AG09309 (cell line): ENCODE measurements at regions not wholly inside any gene's neighbourhood (a gene's known extent, or its start where the extent isn't known, plus 50 kb on each side); places are given as distances from the start of the nearest gene placed in this dataset.

Experiments used
- DNase-seq: peaks from one replicate; pipeline ENCODE4 v3.0.0-alpha.2; 2010; ENCODE audit warnings: low read depth
- H3K4me3 ChIP-seq: 2 replicates; pipeline ENCODE4 v1.5.1; 2011; ENCODE audit warnings: mild to moderate bottlenecking, low read depth, low read length, moderate library complexity; ENCODE audit not compliant: control insufficient read depth
- TF ChIP-seq, protein P1 (sequence below): IDR thresholded peaks from 2 replicates; pipeline ENCODE4 v1.5.1; 2011; ENCODE audit warnings: mild to moderate bottlenecking, low read depth, low read length, inconsistent platforms; ENCODE audit not compliant: insufficient read depth, control insufficient read depth; ENCODE audit errors: missing control alignments

- TF ChIP-seq, protein P1, sequence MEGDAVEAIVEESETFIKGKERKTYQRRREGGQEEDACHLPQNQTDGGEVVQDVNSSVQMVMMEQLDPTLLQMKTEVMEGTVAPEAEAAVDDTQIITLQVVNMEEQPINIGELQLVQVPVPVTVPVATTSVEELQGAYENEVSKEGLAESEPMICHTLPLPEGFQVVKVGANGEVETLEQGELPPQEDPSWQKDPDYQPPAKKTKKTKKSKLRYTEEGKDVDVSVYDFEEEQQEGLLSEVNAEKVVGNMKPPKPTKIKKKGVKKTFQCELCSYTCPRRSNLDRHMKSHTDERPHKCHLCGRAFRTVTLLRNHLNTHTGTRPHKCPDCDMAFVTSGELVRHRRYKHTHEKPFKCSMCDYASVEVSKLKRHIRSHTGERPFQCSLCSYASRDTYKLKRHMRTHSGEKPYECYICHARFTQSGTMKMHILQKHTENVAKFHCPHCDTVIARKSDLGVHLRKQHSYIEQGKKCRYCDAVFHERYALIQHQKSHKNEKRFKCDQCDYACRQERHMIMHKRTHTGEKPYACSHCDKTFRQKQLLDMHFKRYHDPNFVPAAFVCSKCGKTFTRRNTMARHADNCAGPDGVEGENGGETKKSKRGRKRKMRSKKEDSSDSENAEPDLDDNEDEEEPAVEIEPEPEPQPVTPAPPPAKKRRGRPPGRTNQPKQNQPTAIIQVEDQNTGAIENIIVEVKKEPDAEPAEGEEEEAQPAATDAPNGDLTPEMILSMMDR: no peak
- no peak for DNase-seq
- no peak overlapping the region for H3K4me3 ChIP-seq
These were observed 950.1 kb downstream of the DIPK2A start for GRCh38 chr3:144921710-144922109.

DNA sequence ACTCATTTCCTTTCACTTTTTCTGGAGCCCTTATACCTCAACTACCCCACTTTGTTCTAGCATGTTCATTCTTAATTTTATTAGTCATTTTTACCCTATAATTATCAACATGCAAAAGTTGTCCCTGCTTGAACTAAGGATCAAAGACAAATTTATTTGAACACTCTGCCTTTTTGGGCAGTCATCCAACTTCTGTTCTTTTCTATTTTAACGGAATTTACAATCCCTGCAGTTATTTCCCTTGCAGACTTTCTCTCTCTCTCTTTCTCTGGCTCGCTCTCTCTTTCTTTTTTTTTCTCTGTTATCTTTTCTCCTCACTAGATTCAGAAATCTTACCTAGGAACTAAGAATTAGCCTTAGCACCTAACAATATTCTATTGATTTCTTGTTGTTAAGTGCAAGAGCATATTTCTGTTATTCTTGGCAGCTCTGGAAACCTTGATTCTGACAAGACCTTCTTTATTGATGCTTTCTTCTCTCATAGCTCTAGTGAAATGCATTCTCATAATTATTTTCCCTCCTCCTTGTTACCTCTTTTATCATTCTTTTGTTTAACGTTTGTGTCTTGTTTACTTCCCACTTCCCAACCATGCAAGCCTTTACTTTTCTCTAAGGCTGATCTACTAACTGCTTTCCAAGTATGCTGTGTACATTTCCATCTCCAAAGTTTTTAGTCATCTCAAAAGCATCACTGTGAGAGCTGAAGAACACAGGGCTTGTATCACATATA is 951.6 kb downstream of the DIPK2A start:
- TF ChIP-seq, protein P1: no peak
- no peak for DNase-seq
- H3K4me3 ChIP-seq: no peak overlapping the region

DNA sequence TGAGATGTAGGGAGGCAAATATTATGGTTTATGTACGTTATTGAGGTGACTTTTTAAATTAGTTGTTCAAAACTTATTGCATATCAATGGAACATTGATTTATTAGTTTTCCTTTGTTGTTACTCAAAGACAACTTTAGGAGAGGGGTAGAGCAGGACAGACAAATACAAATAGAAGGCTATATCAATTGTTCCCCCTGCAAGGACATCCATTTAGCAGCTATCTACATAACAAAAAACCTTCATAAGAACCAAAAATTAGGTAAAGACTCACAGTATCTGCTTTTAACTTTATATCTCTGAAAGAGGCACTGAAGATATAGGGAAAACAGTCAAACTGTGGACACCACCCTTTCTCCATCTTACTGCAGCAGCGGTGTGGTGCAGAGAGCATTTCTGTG is 958.8 kb downstream of the DIPK2A start:
- TF ChIP-seq, protein P1: no peak
- no peak overlapping the region for H3K4me3 ChIP-seq
- no peak for DNase-seq

DNA sequence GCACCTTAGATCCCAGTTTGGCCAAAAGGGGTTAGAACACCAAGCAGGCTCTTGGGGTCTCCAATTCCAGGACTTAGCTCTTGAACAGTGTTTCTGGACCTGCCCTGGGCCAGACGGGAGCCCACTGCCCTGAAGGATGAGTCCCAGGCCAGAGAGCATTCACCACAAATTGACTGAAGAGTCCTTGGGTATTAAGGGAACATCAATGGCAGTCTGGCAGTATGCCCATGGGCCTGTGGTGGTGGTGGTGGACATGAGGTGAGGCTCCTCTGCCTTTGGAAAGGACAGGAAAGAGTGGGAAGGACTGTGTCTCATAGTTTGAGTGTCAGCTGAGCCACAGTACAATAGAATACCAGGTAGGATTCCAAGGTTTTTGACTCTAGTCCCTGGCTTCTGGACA is 960.0 kb downstream of the DIPK2A start:
- DNase-seq: no peak
- H3K4me3 ChIP-seq: no peak overlapping the region
- TF ChIP-seq, protein P1: no peak

DNA sequence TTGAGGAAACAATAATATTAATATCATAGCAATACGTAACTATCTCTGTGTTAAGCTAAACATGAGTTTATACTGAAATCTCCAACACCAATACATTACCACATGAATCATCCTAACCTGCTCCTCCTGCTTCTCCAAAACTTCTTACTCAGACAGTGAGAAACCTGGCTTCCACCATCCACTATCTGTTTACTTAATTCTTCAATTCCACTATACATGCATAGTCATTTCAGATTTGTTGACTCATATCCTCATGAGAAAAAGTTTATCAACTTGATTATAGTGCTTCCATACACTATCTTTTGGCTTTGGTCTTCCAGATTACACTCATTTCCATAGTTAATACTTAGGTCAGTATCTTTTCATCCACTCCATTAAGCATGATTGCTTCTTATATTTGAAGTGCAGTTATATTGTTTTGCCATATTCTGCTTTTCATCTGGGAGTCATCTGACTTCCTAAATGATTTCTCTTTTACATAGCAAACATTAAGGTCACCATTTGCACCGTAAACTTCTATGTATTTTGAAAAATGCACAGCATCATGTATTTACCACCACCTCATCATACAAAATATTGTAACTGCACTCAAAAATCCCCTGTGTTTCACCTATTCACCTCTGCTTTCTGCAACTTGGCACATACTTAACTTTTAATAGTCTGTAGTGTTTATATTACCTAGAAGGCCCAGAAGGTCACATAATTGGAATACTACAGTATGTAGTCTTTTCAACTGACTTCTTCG is 970.6 kb downstream of the DIPK2A start:
- TF ChIP-seq, protein P1: no peak
- DNase-seq: no peak
- no peak overlapping the region for H3K4me3 ChIP-seq

DNA sequence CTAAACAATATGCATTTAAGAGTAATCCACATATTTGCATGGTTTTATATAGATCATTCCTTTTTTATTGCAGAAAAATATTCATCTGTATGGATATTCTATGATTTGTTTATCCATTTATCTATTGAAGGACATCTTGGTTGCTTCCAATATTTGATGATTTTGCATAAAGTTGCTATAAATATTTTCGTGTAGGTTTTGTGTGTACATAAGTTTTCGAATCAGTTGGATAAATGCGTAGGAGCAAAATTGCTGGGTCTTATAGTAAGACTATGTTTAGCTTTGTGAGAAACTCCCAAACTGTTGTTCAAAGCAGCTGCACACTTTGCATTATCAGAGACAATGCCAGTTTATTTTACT is 971.2 kb downstream of the DIPK2A start:
- TF ChIP-seq, protein P1: no peak
- DNase-seq: no peak
- no peak overlapping the region for H3K4me3 ChIP-seq
